Erythroblast (primary cell): ENCODE measurements at regions not wholly inside any gene's neighbourhood (a gene's known extent, or its start where the extent isn't known, plus 50 kb on each side); places are given as distances from the start of the nearest gene placed in this dataset.
"Not testable (repeated sequence)": the region's sequence is repeated elsewhere in the genome, so short reads cannot be mapped to it uniquely, and the experiment has no call there.

ENCODE experiments used
- DNase-seq, 2 experiments: peaks; one replicate each; lab custom pipeline; 2025; lab: John Stamatoyannopoulos, UW
- GATA1 ChIP-seq: IDR thresholded peaks from 2 replicates; pipeline ENCODE4 v1.6.1; 2011; ENCODE audit warnings: low read depth, mild to moderate bottlenecking, control low read depth, low read length, moderate library complexity
- POLR2A ChIP-seq: IDR thresholded peaks from 2 replicates; pipeline ENCODE4 v1.6.1; 2011; ENCODE audit warnings: mild to moderate bottlenecking, low read length

DNA sequence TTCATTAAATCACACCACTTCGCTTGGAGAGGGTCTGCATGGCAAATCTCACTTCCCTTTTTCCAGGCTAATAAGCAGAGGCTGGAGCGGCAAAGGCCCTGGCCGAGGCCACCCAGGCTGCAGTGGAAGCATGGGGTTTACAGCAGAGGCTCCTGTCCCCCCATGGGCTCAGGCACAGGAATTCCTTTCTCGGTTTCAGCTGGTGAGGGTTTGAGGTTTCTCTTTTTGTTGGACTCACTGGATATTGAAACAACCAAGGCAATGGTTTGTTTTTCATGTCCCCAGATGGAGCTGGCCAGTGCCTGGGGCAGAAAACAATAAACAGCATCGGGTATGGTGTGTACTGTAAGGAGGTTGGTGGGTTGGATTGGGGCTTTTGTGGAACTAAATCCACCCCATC lies 175.6 kb upstream of the RASGRP1 start:
- no peak for TF ChIP-seq POLR2A
- no peak for TF ChIP-seq GATA1
- DNase-seq = no peak

DNA sequence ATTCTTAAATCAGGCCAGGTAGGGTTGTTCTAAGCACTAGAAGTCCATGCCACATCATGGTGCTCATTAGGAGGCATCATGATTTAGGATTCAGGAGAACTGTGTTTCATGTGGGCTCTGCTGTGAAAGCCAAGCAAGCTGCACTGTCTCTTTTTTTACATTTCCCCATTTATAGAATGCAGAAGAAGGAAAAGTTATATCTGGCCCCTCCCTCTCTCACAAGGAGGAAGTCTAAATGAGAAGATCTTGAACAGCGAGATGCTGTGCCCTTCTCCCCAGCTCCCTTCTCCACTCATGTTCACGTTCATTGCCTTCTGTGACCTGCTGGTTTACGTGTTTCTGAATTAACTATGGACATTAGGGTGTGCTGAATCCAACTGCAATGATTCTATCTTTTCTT lies 178.5 kb upstream of the RASGRP1 start:
- no peak for DNase-seq
- TF ChIP-seq POLR2A (no peak), GATA1 (no peak)

DNA sequence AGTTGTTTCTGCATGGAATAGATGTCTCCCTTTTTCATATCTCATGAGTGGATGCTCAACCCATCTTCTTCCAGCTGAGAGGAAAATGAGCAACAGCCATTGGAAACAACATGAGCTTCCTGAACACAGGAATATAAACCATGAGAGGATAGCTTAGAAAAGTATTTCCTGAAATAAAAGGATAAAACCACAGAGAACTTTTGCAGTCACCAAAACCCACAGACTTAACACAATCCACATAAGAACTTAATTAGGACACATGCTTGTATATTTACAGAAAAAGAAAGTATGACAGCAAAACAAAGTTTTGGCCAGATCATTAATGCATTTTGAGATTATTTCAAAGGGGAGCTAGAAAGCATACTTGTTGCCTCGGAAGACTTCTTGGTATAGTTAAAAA lies 180.5 kb upstream of the RASGRP1 start:
- TF ChIP-seq GATA1 (no peak), POLR2A (no peak)
- no peak for DNase-seq

DNA sequence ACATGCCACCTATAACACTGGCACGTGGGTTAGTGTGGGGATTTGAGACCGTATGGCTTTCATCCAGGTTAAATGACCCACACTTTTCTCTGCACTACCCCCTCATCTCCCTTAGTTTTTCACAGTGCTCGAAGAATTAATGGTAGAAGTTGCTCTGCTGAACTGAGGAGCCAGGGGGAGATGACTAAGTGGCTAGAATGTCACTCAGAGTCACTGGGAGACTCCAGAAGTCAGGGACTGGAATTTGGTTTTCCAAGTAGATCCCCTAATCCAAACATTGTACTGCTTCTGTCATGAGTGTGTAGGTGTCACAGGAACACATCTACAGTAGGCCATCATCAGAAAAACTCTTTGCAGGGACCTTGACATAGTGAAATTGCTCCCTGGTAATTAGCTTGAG lies 181.0 kb upstream of the RASGRP1 start:
- TF ChIP-seq POLR2A = no peak
- no peak for TF ChIP-seq GATA1
- no peak for DNase-seq

DNA sequence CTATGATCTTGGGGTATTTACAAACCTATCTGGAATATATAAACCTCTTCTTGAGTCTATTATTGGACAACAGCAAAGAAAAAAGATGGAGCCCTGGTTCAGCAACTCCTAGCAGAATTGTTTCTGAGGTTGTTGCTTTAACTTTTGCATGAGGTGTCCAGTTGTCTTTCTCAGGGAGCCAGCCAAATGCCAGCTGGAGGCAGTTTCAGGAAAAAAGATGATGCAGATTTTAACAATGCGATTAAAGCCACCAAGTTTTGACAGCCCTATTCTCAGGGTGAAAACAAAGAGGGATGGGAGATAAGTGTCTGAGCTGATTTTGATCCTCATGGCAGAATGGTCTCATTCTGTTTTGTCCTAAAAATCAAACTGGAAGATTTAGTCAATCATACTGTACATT lies 181.6 kb upstream of the RASGRP1 start:
- TF ChIP-seq POLR2A = no peak
- no peak for TF ChIP-seq GATA1
- DNase-seq = no peak

DNA sequence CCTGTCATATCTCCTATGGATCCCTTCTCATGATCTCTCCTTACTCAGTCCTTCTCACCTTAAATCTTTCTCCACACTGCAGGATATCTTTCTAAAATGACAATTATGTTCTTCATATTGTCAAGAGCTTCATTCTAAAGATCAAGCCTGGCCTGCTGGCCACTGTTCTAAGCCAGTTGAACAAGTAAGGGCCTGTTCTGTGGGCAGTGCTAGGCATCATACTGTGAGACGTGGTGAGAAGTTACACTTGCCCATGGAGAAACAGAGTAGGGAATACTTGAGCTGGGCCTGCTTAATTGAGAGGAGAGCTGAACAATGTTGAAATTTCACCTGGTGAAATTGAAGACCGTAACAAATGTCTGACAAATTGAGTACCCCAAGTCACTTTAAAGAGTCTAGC lies 184.1 kb upstream of the RASGRP1 start:
- DNase-seq = no peak

DNA sequence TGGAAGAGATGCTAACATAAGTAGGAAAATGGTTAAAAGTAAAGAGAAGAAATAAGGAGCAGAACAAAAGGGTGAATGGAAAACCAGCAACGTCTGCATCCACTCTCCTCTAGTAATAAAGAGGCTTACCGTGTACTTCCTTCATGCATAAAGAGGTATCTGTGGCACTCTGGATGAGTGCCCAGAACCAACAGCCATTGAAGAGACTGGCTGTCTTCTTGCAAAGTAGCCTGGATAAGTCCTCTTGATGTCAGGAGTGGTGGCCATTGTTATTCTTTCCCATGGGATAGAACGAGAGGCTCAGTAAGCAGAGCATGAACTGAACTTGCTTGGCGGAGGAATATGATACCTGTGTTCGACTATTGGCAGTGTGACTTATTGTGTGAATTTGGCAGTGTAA lies 186.2 kb upstream of the RASGRP1 start:
- no peak for TF ChIP-seq GATA1
- TF ChIP-seq POLR2A = no peak

More for the DNA sequence above, 184.1 kb upstream of the RASGRP1 start:
- no peak for TF ChIP-seq POLR2A
- no peak for TF ChIP-seq GATA1

DNA sequence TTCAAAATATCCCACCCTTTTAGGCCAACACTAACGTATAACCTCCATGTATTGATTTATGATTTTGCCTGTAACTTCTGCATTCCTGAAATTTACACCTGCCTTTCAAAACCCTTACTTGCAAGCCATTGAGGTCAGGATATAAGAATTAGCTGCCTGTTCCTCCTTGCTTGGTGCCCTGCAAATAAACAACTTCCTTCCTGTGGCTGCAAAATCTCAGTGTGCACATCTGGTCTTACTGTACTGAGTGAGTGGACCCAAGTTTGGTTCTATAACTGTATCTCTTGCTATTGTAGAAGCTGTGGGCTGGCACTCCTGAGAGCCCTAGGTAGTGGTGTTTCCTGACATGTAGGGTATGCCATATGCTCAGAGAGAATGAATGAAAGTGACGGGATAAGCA lies 191.1 kb upstream of the RASGRP1 start:
- TF ChIP-seq POLR2A (no peak), GATA1 (no peak)

More for the DNA sequence above, 186.2 kb upstream of the RASGRP1 start:
- no peak for DNase-seq

DNA sequence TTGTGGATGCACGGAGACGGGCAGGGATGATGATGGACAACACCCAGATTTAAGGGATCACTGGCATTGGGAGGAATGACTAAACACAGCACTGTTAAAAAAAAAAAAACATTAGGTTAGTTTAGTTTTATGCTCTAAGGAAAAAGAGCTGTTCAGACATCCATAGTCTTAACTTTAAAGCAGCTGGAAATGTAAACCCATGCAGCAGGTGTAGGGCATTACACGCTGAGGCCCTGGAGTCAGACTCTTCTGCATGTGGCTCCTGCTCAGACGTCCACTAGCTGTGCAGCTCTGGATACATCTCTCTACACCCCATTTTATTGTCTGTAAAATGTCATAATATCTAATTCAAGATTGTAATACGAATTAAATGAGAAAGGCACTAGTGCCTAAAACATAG lies 191.8 kb upstream of the RASGRP1 start:
- no peak for DNase-seq
- TF ChIP-seq POLR2A = no peak
- TF ChIP-seq GATA1 = no peak

More for the DNA sequence above, 191.1 kb upstream of the RASGRP1 start:
- no peak for DNase-seq

DNA sequence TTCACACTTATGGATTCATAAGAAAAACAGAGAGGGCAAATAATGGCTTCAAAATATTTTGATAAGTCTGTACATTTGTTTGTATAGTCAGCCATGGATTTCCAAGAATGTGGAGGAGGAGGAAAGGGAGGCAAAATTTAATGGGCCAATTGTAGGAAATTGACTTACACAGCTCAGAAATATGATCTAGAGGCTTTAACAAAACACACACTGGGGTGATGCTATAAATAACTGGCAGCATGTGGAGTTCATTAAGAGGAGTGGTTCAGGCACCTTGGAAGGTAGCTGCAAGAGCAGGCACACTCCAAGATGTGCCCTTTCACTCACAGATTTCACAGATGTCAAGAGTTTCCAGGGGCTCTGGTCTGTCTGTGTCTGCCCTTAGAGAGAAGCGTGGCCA lies 193.4 kb upstream of the RASGRP1 start:
- TF ChIP-seq GATA1 = no peak
- TF ChIP-seq POLR2A = no peak
- no peak for DNase-seq

DNA sequence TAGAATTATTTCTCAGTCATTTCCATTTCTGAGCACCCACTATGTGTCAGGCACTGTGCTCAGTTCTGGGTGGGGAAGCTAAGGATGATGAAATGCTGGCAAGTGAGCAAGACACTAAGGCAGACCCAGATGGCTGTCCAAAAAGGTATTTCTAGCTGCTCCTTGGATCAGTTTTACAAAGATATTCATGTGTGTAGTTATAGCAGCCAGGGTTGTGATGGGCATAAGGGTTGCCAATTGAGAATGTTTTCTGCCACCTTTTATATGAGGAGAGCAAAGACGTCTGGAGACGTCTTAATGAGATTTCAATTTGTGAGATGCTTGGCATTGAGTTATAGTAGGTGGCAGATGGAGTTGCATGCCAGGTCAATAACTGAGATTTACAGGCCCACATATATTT lies 197.1 kb upstream of the RASGRP1 start:
- no peak for DNase-seq
- TF ChIP-seq GATA1 (no peak), POLR2A (no peak)

DNA sequence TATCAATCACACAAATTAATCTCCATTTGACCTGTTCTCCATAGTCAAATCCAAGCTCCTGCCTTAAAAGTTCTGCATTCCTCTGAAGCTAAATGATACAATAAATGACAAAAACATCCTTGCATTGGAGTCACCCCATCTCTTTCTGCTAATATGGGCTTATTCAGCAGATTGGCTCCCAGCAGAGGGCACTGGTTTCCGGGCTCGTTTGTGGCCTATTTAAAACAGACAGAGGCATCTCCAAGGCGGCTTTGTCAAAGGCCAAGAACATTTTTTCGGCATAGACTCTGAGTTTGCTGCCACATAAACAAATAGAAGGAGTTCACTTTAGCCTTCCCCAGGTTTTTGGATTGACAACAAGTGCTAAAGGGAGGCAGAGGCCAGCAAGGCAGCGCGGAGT lies 204.4 kb upstream of the RASGRP1 start:
- DNase-seq = no peak
- TF ChIP-seq POLR2A = no peak
- no peak for TF ChIP-seq GATA1

DNA sequence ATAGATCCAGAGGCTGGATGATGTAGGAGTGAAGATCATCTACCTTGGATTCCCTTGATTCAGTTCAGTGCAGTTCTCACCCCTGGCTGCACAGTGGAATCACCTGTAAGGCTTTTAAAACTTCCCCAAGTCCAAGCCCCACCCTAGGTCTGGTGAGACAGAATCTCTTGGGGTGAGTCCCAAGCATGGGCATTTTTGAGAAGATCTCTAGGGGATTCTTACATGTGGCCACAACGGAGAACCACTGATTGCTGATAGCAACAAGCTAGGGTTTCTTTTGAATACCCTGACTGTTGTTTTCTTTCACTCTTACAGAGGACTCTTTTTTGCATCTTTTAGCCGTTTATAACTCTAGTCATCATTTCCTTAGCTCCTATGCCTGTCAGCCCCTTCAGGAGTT lies 204.9 kb upstream of the RASGRP1 start:
- TF ChIP-seq POLR2A (no peak), GATA1 (no peak)
- no peak for DNase-seq

DNA sequence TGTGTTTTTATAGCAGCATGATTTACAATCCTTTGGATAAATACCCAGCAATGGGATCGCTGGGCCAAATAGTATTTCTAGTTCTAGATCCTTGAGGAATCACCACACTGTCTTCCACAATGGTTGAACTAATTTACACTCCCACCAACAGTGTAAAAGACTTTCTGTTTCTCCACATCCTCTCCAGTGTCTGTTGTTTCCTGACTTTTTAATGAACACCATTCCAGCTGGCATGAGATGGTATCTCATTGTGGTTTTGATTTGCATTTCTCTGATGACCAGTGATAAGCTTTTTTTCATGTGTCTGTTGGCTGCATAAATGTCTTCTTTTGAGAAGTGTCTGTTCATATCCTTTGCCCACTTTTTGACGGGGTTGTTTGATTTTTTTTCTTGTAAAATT lies 209.5 kb upstream of the RASGRP1 start:
- not testable (repeated sequence) for DNase-seq

DNA sequence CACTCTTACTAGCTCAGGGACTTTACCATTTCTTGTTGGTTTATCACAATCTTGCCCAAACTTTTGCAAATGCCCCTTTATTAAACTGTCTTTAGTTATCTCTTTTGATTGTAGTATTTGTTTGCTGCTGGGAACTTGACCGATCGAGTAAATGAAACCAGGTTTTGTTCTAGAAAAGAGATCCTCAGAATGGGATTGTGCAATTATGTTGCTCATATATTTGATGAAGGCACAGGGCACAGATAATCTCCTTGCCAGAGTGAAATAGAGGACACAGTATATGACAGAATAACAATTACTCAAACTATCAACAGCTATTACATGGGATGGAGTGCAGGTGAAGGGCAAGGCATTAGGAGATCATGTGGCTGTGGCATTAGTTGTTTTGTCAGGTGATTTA lies 216.6 kb upstream of the RASGRP1 start:
- no peak for DNase-seq
- TF ChIP-seq GATA1 (no peak), POLR2A (no peak)

DNA sequence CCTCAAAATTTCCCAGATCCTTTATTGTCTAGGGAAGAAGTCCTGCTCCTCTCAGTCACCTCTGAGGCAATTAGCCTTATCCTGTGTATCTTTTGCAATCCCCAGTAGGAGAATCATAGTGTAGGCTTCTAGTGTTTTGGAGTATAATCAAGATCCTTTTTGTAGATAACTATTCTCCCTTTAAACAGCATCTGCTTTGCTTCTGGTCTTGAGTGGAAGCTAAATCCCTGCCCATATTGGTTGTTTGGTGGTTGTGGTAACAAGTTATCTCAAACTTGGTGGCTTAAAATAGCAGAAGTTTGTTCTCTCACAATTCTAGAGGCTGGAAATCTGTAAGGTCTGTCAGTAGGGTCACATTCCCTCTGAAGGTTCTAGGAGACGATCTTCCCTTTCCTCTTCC lies 217.5 kb upstream of the RASGRP1 start:
- no peak for TF ChIP-seq POLR2A
- TF ChIP-seq GATA1 = no peak
- no peak for DNase-seq

DNA sequence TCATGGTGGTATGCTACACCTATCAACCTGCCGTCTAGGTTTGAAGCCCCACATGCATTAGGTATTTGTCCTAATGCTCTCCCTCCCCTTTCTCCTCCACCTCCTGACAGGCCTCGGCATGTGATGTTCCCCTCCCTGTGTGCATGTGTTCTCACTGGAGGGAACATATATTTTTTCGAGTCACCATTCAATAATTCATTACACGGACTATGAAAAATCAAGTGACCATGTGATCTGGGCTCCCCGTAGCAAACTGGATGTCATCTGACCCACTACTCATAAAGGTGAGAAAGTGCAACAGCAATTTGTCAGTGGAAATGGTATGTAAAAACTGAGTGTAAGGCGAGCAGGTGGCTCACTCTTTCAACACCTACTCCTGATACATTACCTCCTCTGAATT lies 224.3 kb upstream of the RASGRP1 start:
- TF ChIP-seq GATA1 = no peak
- TF ChIP-seq POLR2A = no peak
- no peak for DNase-seq
